Muscle of leg (tissue), 3 donors: ENCODE measurements at regions not wholly inside any gene's neighbourhood (a gene's known extent, or its start where the extent isn't known, plus 50 kb on each side); places are given as distances from the start of the nearest gene placed in this dataset.
"Not testable (repeated sequence)": the region's sequence is repeated elsewhere in the genome, so short reads cannot be mapped to it uniquely, and the experiment has no call there.

ENCODE experiments used
- DNase-seq: peaks from one replicate; pipeline ENCODE4 v3.0.0; 2013
- H3K27ac ChIP-seq: one replicate; pipeline ENCODE4 v1.5.1; 2013; ENCODE audit warnings: mild to moderate bottlenecking, low read length, control low read depth
- H3K27me3 ChIP-seq: one replicate; pipeline ENCODE4 v1.6.1; 2013; ENCODE audit warnings: low read length; ENCODE audit not compliant: control insufficient read depth, insufficient read depth
- H3K36me3 ChIP-seq: one replicate; pipeline ENCODE4 v1.6.1; 2013; ENCODE audit warnings: low read length; ENCODE audit not compliant: control insufficient read depth, insufficient read depth
- H3K4me1 ChIP-seq: one replicate; pipeline ENCODE4 v1.6.1; 2013; ENCODE audit warnings: low read length; ENCODE audit not compliant: control insufficient read depth, insufficient read depth
- H3K4me3 ChIP-seq: one replicate; pipeline ENCODE4 v1.5.1; 2013; ENCODE audit warnings: low read length, control low read depth
- H3K9me3 ChIP-seq: replicated peaks from 2 replicates; pipeline ENCODE4 v1.6.1; 2013; ENCODE audit warnings: low read depth, low read length; ENCODE audit not compliant: control insufficient read depth
- WGBS: methylation state at CpG from one replicate; pipeline ENCODE4 v1.1.5; 2013; ENCODE audit warnings: missing lambda C conversion rate; ENCODE audit not compliant: insufficient coverage; 5-methylcytosine and 5-hydroxymethylcytosine counted together

- not testable (repeated sequence) for H3K4me3 ChIP-seq, H3K27me3 ChIP-seq, H3K27ac ChIP-seq, H3K36me3 ChIP-seq, DNase-seq, H3K4me1 ChIP-seq
- peaks cover 27% of the 10 kb centered on the region for H3K9me3 ChIP-seq
- WGBS = 40% methylated on average over 1 of the region's 2 CpGs
These were observed 1881.5 kb upstream of the DEFB115 start for GRCh38 chr20:29375937-29376336.

DNA sequence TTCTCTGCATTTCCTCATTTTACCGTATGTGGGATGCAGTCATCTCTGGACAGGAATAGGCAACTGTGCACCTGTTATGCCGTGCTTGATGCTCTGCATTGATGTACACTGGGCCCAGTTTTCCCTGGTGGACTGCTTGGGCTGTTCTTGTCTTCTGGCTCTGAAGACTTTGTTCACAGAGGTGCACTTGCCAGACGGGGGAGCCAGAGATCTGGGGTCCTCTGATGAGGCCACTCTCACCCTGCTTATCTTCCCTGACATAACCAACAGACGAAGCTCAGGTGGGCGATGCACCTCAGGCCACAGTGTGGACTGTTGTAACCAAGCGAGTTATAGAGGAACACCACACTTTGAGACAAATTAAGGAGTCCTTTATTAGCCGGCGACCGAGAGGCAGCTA is 1864.6 kb upstream of the DEFB115 start:
- 61% methylated on average over 6 of the region's 9 CpGs for WGBS
- H3K9me3 ChIP-seq, H3K4me1 ChIP-seq, DNase-seq, H3K27me3 ChIP-seq, H3K4me3 ChIP-seq, H3K27ac ChIP-seq, H3K36me3 ChIP-seq: not testable (repeated sequence)

DNA sequence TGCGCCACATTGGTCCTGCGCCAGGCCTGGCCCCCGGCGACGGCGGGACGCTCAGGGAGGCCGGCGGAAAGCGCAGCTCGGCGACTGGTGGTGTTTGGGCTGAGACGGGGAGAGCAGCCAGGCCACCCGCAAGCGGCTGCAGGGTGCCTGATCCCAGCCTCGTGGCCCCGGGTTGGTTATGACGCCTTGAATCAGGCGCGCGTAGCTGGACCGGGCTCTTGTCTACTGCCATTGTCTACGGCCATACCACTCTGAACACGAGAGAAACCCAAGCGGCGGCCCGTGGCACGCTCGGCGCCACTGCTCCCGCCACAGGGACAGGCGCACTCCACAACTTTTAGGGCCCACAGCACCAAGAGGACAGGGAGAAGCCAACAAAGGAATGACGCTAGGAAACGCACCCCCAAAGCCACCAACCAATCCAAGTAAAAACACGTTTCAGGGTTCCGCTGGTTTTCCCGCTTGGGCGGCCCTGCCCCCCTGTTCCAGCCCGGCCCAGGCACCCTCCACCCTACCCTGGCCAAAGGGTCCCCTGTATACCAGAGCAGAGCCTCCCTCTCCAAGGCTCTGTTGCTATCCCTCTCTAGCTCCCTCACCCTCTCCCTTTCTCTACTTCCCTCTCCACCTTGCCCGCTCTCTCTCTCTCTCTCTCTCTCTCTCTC is 1849.3 kb upstream of the DEFB115 start:
- H3K27me3 ChIP-seq = no peaks in the 10 kb centered on the region
- peaks cover 31% of the 10 kb centered on the region for H3K9me3 ChIP-seq
- H3K36me3 ChIP-seq = no peaks in the 10 kb centered on the region
- no peak for DNase-seq
- H3K27ac ChIP-seq = no peak overlapping the region
- 58% methylated on average over 40 of the region's 40 CpGs for WGBS
- no peak overlapping the region for H3K4me3 ChIP-seq
- no peaks in the 10 kb centered on the region for H3K4me1 ChIP-seq

DNA sequence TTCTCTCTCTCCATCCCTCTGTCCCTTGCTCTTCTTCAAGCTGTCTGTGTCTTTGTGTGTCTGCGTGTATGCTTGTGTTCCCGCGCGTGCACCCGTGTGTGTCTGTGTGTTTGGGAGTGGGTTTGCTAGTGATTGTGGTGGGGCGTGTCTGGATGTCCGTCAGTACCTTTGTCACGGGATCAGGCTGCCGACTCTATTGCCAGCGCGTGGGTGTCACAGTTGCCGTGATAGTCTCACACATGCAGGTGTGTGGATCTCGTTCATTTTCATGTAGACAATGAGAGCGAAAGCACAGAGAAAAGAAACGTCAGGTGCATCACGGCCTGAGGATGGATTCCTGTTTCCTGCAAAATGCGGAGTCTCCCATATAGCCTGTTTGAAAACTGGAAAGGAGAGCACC is 1848.8 kb upstream of the DEFB115 start:
- H3K27me3 ChIP-seq, H3K36me3 ChIP-seq, H3K27ac ChIP-seq, DNase-seq, H3K4me1 ChIP-seq, H3K4me3 ChIP-seq: not testable (repeated sequence)
- WGBS = 63% methylated on average over 17 of the region's 17 CpGs
- peaks cover 31% of the 10 kb centered on the region for H3K9me3 ChIP-seq

GRCh38 chr20:29409160-29409689 is 1848.2 kb upstream of the DEFB115 start:
- WGBS = 64% methylated on average over 26 of the region's 26 CpGs
- H3K36me3 ChIP-seq, DNase-seq, H3K27ac ChIP-seq, H3K27me3 ChIP-seq, H3K4me3 ChIP-seq, H3K4me1 ChIP-seq: not testable (repeated sequence)
- peaks cover 31% of the 10 kb centered on the region for H3K9me3 ChIP-seq

DNA sequence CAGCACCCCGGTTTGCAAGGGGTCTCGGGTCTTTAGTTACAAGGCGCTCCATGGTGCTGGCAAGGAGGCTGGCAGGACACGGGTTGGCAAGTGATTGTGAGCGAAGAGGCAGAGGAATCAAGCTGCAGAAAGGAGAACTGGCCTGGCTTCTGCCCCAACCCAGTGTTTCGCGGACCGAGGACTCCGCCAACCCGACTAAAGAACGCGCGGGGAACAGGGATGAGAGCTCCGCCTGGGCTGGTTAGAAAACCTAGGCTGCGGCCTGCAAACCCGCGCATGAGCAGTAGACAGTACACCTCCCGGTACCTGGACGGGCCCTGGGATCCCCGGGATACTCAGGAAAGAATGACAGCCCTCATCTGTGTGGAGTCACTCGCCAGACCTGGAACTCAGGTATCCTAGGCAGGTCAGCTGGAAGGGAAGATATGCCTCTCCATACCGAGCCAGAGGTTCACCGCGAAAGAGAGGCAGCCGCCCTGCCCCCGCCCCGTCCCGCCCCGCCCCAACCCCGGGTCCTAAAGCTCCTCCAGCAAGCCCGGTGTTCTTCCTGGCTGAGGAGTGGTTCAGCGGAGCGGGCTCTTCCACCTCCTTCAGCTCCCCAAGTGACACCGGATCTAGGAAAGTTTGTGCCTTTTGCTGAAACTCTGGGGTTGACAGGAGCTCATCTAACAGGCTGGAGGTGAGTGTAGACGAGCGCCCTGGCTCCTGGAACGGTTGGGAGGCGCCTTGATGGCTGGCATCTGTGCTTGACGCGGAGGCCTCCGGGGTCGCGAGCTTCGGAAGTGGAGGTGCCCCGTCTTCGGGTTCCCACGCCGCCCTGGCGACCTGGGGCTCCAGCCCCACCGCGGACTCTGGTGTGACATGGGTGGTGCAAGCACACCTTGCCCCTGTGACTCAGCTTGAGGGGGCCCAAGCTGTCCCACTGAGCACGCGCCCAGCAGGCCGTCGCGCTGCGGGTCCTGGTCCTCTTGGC is 1847.3 kb upstream of the DEFB115 start:
- H3K36me3 ChIP-seq = no peaks in the 10 kb centered on the region
- 56% methylated on average over 45 of the region's 57 CpGs for WGBS
- H3K4me1 ChIP-seq = no peaks in the 10 kb centered on the region
- H3K4me3 ChIP-seq = no peak overlapping the region
- H3K27me3 ChIP-seq = no peaks in the 10 kb centered on the region
- DNase-seq = no peak
- no peak overlapping the region for H3K27ac ChIP-seq
- peaks cover 31% of the 10 kb centered on the region for H3K9me3 ChIP-seq

GRCh38 chr20:29410806-29411457 is 1846.5 kb upstream of the DEFB115 start:
- H3K36me3 ChIP-seq = no peaks in the 10 kb centered on the region
- no peak for DNase-seq
- no peaks in the 10 kb centered on the region for H3K27me3 ChIP-seq
- H3K4me1 ChIP-seq = no peaks in the 10 kb centered on the region
- 55% methylated on average over 44 of the region's 44 CpGs for WGBS
- H3K27ac ChIP-seq = no peak overlapping the region
- peaks cover 29% of the 10 kb centered on the region for H3K9me3 ChIP-seq
- no peak overlapping the region for H3K4me3 ChIP-seq

DNA sequence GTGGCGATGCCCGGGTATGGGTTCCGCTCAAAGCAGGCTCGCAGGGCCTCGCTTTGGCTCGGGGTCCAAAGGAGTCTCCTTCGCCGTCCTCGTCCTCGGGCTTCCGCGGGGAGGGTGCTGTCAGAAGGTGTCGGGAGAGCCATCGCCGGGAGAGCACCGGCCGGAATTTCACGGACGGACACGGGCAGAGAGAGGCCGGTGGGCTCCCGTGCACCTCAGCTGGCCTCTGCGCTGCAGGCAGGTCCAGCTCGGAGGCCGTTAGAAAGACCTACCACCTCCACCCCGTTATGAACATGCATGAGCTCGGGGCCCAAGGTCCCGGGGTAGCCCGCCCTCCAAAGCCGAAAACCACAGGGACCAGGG is 1846.0 kb upstream of the DEFB115 start:
- H3K4me3 ChIP-seq, H3K4me1 ChIP-seq, DNase-seq, H3K27me3 ChIP-seq, H3K27ac ChIP-seq, H3K36me3 ChIP-seq: not testable (repeated sequence)
- WGBS = 65% methylated on average over 12 of the region's 30 CpGs
- peaks cover 26% of the 10 kb centered on the region for H3K9me3 ChIP-seq

DNA sequence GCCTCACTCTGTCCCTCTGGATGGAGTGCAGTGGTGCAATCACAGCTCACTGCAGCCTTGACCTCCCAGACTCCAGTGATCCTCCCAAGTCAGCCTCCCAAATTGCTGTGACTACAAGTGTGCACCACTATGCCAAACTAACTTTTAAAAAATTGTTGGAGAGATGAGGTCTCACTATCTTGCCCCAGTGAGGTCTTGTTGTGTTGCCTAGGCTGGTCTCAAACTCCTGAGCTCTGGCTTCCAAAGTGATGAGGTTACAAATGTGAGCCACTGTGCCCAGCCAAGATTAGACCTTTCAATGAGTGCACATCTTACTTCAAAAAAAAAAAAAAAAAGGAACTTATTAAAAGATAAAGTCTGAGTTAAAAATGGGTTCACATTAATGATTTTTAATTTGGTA is 1838.1 kb upstream of the DEFB115 start:
- no peaks in the 10 kb centered on the region for H3K27me3 ChIP-seq
- H3K4me3 ChIP-seq = no peak overlapping the region
- no peaks in the 10 kb centered on the region for H3K4me1 ChIP-seq
- no peaks in the 10 kb centered on the region for H3K36me3 ChIP-seq
- H3K27ac ChIP-seq = no peak overlapping the region
- H3K9me3 ChIP-seq = peaks cover 4% of the 10 kb centered on the region
- DNase-seq = no peak
